Mammary epithelial cell (primary cell): ENCODE measurements at regions not wholly inside any gene's neighbourhood (a gene's known extent, or its start where the extent isn't known, plus 50 kb on each side); places are given as distances from the start of the nearest gene placed in this dataset.
"Not testable (repeated sequence)": the region's sequence is repeated elsewhere in the genome, so short reads cannot be mapped to it uniquely, and the experiment has no call there.

ENCODE experiments used
- EZH2 ChIP-seq: IDR thresholded peaks from 2 replicates; pipeline ENCODE4 v1.6.1; 2012; ENCODE audit warnings: low read length, inconsistent platforms, borderline replicate concordance
- TF ChIP-seq, protein P1 (sequence below), 2 donors: IDR thresholded peaks in 1 of 2; conservative IDR thresholded peaks in 1 of 2; 2 replicates each; pipeline ENCODE4 v1.5.1; 2011 to 2012; ENCODE audit warnings: inconsistent platforms in 2 of 2, low read length in 2 of 2, mild to moderate bottlenecking in 2 of 2, control low read depth in 1 of 2, low read depth in 1 of 2; ENCODE audit not compliant: insufficient read depth in 1 of 2; ENCODE audit errors: extremely low read depth in 1 of 2

DNA sequence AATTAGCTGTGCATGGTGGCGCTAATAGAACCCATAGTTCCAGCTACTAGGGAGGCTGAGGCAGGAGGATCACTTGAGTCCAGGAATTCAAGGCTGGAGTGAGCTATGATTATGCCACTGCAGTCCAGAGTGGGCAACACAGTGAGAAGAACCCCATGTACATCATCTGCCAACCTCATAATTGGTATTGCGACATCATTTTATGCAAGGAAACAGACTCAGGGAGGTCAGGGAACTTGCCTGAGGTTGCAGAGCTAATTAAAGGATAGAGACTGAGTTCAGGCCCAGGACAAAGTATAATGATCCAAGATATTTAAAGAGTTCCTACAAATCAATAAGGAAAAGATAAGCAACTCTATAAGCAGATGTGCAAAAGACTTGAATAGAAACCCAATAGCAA, 178.1 kb upstream of the TUBA3C start:
- TF ChIP-seq, protein P1, sequence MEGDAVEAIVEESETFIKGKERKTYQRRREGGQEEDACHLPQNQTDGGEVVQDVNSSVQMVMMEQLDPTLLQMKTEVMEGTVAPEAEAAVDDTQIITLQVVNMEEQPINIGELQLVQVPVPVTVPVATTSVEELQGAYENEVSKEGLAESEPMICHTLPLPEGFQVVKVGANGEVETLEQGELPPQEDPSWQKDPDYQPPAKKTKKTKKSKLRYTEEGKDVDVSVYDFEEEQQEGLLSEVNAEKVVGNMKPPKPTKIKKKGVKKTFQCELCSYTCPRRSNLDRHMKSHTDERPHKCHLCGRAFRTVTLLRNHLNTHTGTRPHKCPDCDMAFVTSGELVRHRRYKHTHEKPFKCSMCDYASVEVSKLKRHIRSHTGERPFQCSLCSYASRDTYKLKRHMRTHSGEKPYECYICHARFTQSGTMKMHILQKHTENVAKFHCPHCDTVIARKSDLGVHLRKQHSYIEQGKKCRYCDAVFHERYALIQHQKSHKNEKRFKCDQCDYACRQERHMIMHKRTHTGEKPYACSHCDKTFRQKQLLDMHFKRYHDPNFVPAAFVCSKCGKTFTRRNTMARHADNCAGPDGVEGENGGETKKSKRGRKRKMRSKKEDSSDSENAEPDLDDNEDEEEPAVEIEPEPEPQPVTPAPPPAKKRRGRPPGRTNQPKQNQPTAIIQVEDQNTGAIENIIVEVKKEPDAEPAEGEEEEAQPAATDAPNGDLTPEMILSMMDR (conservative IDR thresholded peaks at IDR 0.05 in 1 of 2, IDR thresholded peaks at IDR 0.05 in 1 of 2; ENCODE audit: extremely low read depth in 1 of 2, insufficient read depth in 1 of 2, low read depth in 1 of 2, low read length in 2 of 2) = not testable (repeated sequence)
- TF ChIP-seq EZH2 = not testable (repeated sequence)
